ENCODE measurements at regions not wholly inside any gene's neighbourhood (a gene's known extent, or its start where the extent isn't known, plus 50 kb on each side); places are given as distances from the start of the nearest gene placed in this dataset.
"Not testable (repeated sequence)": the region's sequence is repeated elsewhere in the genome, so short reads cannot be mapped to it uniquely, and the experiment has no call there.

- in situ Hi-C loops (cut with MboI; ENCODE audit: low sequenced_read_pairs) = no loop called here
Measured at GRCh38 chr12:91651728-91652127, 469.1 kb upstream of the DCN start.

- in situ Hi-C loops (cut with MboI; ENCODE audit: low sequenced_read_pairs) = no loop called here
Measured at GRCh38 chr12:91643763-91644162, 461.1 kb upstream of the DCN start.

DNA sequence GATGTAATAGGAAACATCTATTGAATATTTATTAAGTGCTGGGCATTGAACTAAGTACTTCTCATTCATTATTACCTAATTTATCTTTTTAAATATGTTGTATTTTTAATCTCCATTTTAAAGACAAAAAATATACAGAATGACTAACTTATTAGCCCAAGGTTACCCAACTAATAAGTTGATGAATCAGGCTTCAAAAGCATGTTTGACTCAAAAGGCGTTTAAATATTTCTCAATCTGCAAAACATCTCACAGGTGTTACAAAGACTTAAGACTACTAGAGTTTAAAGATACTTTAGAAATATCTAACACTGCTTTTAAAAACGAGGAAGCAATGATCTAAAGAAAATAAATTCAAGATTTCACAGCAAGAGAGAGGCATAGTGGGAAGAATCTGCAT, 457.4 kb upstream of the DCN start:
- in situ Hi-C loops (cut with MboI; ENCODE audit: low sequenced_read_pairs) = no loop called here

DNA sequence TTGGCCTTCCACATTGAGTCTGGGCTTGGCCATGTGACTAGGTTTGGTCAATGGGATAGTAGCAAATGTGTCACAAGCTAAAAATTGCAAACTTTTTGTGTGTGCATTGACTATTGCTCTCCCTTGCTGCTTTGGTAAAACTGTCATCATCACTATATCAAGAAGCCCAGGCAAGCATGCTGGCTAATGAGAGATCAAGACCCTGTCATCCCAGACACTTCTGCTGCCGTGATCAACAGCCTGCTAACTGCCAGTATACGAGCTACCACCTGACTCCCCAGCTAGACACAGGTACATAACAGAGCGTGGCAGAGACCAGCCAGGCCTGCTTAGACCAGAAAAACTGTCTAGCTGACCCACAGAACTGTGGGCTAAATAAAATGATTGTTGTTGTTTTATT, 456.7 kb upstream of the DCN start:
- in situ Hi-C loops (cut with MboI; ENCODE audit: low sequenced_read_pairs) = no loop called here

DNA sequence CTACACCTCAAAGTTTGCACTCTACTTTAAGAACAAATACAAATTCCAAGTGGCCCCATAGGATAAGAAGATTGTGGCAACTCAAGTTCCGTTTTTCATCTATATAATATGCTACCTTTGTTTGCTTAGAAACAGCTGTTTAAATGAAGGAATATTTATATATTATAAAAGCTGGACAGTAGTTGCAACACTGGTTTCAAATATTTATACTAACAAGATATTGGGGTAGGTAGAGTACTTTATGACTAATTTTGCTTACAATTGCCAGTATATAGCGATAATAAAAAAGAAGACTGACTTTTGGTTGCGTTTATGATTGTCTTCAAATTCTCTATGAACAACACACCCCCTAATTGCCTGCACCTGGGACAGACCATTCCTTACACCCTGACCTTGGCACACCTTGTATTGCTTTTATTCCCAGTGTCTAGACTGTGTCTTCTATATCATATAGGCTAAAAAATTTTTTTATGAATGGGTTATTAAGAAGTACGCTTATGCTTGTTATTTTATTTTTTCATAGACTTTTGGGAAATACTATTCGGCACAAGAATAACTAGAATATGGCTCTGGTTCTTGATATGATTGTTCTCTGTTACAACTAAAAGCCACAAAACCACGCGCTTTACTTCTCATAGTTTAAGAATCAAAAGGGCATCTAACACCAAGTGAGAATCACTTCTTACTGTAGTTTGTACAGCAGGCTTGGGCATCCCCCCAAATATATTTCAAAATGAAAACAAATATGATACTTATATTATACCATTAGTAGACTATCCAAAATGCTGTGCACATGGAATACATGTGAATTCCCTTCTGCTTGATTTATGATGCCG, 455.4 kb upstream of the DCN start:
- in situ Hi-C loops (cut with MboI; ENCODE audit: low sequenced_read_pairs) = no loop called here

- in situ Hi-C loops (cut with MboI; ENCODE audit: low sequenced_read_pairs) = no loop called here
Measured at GRCh38 chr12:91636721-91637120, 454.1 kb upstream of the DCN start.

- in situ Hi-C loops (cut with MboI; ENCODE audit: low sequenced_read_pairs) = not testable (repeated sequence)
Measured at GRCh38 chr12:91634386-91634713, 451.7 kb upstream of the DCN start.

GRCh38 chr12:91633734-91634357, 451.2 kb upstream of the DCN start:
- in situ Hi-C loops (cut with MboI; ENCODE audit: low sequenced_read_pairs) = no loop called here

DNA sequence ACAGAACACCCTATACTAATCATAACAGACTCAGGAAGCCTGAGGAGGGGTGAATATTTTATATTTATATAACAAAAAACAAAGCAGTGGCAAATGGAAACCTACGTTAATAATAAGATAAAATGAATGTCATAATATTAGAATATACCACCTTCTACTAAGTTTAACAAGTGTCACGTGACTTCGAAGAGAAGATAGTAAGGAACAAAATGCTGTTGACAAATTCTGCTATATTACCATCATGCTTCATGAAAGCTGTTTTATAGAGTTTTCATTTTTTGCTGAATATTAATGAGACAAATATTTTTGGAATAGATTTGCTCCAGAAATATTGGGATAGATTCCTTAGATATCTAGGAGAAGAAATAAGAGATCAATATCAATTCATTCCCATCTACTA, 450.6 kb upstream of the DCN start:
- in situ Hi-C loops (cut with MboI; ENCODE audit: low sequenced_read_pairs) = no loop called here

DNA sequence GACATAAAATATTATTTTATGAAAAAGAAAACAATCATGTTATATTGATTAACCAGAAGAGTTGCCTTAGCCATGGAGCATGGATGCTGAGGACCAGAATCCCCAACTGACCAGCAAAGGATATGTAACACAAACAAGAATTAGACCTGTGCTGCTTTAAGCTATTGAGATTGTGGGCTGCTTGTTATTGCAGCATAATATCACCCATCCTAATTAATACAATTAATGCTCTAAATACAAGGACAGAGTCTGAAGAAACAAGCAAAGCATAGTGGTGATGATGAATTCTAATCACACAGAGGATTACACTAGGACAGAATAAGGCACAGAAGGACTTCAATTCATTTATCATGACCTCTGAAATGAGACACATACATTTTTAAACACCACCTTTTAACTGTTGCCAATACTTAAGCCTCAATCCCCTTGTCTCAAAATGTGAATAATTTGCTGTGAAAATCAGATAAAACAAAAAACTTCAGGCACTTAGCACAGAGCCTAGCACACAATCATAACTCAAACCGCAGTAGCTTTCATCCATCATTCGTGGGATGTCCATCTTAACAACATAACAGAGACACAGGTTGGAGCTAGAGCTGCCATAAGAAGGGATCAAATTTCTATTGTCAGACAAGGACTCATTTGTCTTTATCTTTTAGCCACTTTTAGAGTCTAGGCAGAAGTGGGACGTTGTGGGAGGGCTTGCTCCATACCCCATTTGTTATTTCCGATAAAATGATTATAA, 449.6 kb upstream of the DCN start:
- in situ Hi-C loops (cut with MboI; ENCODE audit: low sequenced_read_pairs) = no loop called here

DNA sequence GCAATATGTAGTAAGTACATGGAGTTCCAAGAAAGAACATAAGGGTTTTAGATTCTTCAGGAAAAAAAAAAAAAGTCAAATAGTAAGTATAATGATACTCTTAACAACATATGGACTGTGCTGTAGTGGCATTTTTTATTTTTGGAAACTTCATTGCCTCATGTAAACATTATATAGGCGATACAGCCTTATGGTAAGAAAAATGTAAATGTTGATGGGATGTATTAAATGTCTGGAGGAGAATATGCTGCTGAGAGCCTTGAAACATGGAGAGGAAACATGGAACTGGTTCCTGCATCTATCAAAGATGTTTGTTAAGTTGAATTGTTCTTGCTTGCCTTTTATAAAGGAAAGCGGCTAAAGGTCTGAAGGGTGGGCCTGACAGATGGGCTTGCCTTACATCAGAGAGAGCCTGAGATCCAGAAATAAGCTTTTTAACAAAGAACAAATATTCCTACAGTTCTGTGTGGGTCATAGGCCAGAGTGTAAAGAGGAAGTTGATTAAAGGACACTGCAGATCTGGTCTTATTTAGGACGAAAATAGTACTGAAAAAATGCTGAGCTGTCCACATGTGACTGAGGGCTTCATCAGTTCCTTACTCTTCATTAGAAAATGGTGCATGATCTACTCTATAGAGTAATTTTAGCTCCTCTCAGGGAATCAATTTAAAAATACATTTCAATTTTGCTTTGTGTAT, 448.1 kb upstream of the DCN start:
- in situ Hi-C loops (cut with MboI; ENCODE audit: low sequenced_read_pairs) = no loop called here

GRCh38 chr12:91630083-91630482, 447.5 kb upstream of the DCN start:
- in situ Hi-C loops (cut with MboI; ENCODE audit: low sequenced_read_pairs) = no loop called here

DNA sequence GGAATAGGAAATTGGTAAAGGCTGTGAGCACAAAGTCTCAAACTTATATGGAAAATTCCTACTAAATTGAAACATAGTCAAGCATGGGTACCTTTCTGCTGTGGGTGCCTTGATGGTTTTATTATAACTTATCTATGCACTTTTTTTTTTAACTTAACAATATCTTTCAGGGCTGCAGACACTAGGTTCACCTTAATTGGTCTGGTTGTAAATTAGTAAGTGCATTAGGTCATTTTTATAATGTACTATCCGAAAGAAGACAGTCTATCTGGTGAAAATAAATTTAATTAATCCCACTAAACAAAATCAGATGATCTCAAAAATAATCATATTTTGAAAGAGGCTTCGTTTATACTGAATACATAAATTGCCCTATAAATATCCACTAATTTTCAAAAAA, 446.8 kb upstream of the DCN start:
- in situ Hi-C loops (cut with MboI; ENCODE audit: low sequenced_read_pairs) = no loop called here

DNA sequence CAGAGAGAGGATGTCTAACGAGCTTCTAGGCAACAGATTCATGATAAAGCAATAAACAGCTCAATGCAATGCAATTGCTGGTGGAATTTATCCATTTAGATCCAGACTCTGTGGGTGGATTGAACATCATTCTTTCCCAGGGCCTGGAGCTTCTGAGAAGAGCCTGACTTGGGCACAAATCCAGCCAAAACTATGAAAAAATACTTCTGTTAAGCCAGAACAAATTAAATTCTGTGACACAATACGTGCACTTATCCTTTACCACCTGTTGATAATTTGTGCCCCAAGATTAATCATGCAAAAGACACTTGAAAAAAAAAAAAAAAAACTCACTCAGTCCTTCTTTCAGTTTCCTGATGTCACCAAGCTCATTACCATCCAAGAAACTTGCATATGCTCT, 446.0 kb upstream of the DCN start:
- in situ Hi-C loops (cut with MboI; ENCODE audit: low sequenced_read_pairs) = no loop called here

DNA sequence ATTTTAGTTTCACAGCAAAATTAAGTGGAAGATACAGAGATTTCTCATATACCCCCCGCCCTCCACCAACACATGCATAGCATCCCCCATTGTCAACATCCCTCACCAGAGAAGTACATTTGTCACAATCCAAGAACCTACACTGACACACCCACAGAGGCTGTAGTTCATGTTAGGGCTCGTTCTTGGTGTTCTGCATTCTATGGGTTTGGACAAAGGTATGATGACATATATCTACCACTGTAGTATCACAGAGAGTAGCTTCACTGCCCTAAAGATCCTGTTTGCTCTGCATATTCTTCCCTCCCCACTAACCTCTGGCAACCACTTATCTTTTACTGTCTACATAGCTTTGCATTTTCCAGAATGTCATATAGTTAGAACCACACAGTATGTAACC, 444.6 kb upstream of the DCN start:
- in situ Hi-C loops (cut with MboI; ENCODE audit: low sequenced_read_pairs) = no loop called here

GRCh38 chr12:91622981-91623380, 440.4 kb upstream of the DCN start:
- in situ Hi-C loops (cut with MboI; ENCODE audit: low sequenced_read_pairs) = no loop called here

DNA sequence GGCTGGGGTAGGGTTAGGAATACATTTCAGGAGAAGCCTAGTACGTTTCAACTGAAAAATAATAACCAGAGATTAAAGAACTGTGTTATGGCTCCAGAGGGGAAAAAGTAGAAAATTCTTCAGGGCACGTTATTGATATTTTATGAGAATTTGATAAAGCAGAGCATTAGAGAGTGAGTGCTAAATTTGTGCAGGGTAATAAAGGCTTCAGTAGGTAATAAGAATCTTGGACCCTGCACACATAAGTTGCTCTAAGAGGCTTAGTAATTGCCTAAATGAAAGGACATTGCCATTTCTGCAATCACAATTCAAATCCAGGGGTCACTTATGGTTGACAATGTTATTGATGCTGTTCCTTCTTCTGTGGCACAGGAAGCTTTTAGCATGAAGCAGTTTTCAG, 439.4 kb upstream of the DCN start:
- in situ Hi-C loops (cut with MboI; ENCODE audit: low sequenced_read_pairs) = no loop called here

DNA sequence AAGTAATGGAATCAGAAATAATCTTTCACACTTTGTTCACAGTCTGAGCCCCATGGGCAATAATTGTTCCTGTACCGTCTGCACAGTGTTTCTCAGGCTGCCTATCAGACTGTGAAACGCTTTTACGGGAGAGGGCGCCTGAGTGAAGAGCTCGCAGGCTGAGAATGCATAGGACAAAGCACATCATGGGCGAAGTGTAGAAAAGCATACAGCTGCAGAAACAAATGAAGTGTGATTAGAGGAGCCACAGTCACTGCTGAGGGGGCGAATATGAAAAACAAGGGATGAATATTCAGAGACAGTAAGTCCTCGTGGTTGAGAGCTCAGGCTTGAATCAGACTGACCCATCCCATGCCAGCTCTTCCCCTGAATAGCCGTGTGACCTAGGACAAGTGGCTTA, 438.4 kb upstream of the DCN start:
- in situ Hi-C loops (cut with MboI; ENCODE audit: low sequenced_read_pairs) = no loop called here

DNA sequence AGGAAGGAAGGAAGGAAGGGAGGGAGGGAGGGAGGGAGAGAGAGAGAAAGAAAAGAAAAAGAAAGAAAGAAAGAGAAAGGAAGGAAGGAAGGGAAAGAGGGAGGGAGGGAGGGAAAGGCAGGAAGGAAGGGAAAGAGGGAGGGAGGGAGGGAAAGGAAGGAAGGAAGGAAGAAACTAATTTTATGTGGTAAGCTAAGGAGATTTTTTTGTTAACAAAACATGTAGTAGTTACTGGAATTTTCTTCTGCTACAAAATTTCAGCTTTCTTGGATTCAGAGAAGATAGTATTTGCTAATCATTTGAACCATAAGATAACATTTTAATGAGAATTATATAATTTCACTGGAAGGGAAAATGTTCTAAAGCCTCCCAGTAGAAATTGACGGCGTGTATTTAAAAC, 437.8 kb upstream of the DCN start:
- in situ Hi-C loops (cut with MboI; ENCODE audit: low sequenced_read_pairs) = no loop called here

DNA sequence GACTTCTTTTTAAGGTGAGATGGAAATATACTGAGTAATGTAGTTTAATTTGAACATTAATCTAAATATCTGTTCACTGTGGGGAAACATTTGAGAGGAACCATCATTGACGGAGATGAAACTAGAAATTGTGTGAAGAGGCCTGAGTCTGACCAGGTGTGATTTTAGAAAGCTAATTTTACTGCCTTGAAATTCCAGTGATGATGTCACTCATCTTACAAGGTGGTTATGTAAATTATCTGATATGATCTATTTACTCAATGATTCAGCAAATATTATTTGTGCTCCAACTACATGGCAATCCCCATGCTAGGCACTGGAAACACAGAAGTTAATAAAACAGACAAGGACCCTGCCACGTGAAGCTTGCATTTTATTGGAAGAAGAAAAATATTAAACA, 435.7 kb upstream of the DCN start:
- in situ Hi-C loops (cut with MboI; ENCODE audit: low sequenced_read_pairs) = no loop called here

DNA sequence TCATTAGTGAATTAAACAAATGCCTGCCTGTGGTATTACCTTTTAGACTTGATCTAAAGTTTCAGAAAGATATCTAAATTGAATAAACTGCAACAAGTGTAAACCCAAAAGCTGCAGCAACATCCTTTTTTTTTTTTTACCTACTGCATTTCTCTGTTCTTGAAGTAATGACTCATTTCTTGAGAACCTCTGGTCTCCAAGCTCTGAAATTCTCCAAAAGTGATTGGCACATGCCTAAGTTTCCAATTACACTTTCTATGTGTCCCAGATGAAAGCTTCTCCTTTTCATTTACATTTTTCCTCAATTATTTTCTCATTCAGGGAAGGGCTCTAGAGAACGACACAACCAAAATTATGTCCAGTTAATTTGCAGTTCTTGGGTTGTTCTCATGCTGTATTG, 435.2 kb upstream of the DCN start:
- in situ Hi-C loops (cut with MboI; ENCODE audit: low sequenced_read_pairs) = no loop called here

- in situ Hi-C loops (cut with MboI; ENCODE audit: low sequenced_read_pairs) = no loop called here
Measured at GRCh38 chr12:91616416-91616815, 433.8 kb upstream of the DCN start.
